ENCODE measurements at regions not wholly inside any gene's neighbourhood (a gene's known extent, or its start where the extent isn't known, plus 50 kb on each side); places are given as distances from the start of the nearest gene placed in this dataset.

GRCh38 chr14:25899197-25899596 lies 698.6 kb downstream of the NOVA1 start:
- no peak for TF ChIP-seq CTCF (IDR thresholded peaks at IDR 0.05)
- TF ChIP-seq POLR2AphosphoS5 (IDR thresholded peaks at IDR 0.05), result no peak
- ATAC-seq, result no peak
- no peak overlapping the region for H3K4me3 ChIP-seq
- H3K36me3 ChIP-seq, result no peaks in the 10 kb centered on the region
- peaks cover 0 to 2% (median 0%) of the 10 kb centered on the region in 3 donors for H3K4me1 ChIP-seq
- H3K27me3 ChIP-seq, result no peaks in the 10 kb centered on the region
- no peaks in the 10 kb centered on the region for H3K9me3 ChIP-seq
- WGBS, 2 donors (ENCODE audit: low coverage in 1 of 2), result 11 to 50% methylated on average over 1 of the region's 1 CpG
- H3K27ac ChIP-seq, result no peak overlapping the region

- ATAC-seq, result no peak
- 50% methylated on average over 1 of the region's 1 CpG; no CpG with 5 or more reads in 1 of the 2 donors for WGBS, 2 donors (ENCODE audit: low coverage in 1 of 2)
Observed at GRCh38 chr14:25896777-25897176, 701.1 kb downstream of the NOVA1 start.

GRCh38 chr14:25895740-25896139 lies 702.1 kb downstream of the NOVA1 start:
- H3K27me3 ChIP-seq, result no peaks in the 10 kb centered on the region
- TF ChIP-seq CTCF (IDR thresholded peaks at IDR 0.05), result no peak
- no peak for TF ChIP-seq POLR2AphosphoS5 (IDR thresholded peaks at IDR 0.05)
- TF ChIP-seq POLR2A (IDR thresholded peaks at IDR 0.05), result no peak
- no peak for TF ChIP-seq EP300 (IDR thresholded peaks at IDR 0.05)
- no peak overlapping the region for H3K4me3 ChIP-seq
- ATAC-seq, result no peak
- H3K9me3 ChIP-seq, result no peaks in the 10 kb centered on the region
- no peak overlapping the region for H3K27ac ChIP-seq
- no peaks in the 10 kb centered on the region for H3K36me3 ChIP-seq
- 89 to 94% methylated on average over 2 to 3 of the region's 3 CpGs for whole genome bisulfite sequencing, 2 donors (ENCODE audit: low coverage in 1 of 2)
- H3K4me1 ChIP-seq, result no peaks in the 10 kb centered on the region

More at GRCh38 chr14:25896777-25897176, 701.1 kb downstream of the NOVA1 start:
- no peak for TF ChIP-seq POLR2AphosphoS5 (IDR thresholded peaks at IDR 0.05)
- no peak for TF ChIP-seq EP300 (IDR thresholded peaks at IDR 0.05)
- TF ChIP-seq CTCF (IDR thresholded peaks at IDR 0.05), result no peak
- no peak for TF ChIP-seq POLR2A (IDR thresholded peaks at IDR 0.05)
- no peaks in the 10 kb centered on the region for H3K9me3 ChIP-seq
- no peaks in the 10 kb centered on the region for H3K27me3 ChIP-seq
- H3K4me1 ChIP-seq, result no peaks in the 10 kb centered on the region
- no peak overlapping the region for H3K4me3 ChIP-seq
- no peak overlapping the region for H3K27ac ChIP-seq
- H3K36me3 ChIP-seq, result no peaks in the 10 kb centered on the region

GRCh38 chr14:25887251-25887878 lies 710.5 kb downstream of the NOVA1 start:
- 33 to 53% methylated on average over 3 of the region's 3 CpGs for WGBS, 2 donors (ENCODE audit: low coverage in 1 of 2)
- Histone ChIP-seq H3K27ac (no peak overlapping the region), H3K27me3 (no peaks in the 10 kb centered on the region), H3K4me1 (no peaks in the 10 kb centered on the region), H3K36me3 (no peaks in the 10 kb centered on the region), H3K9me3 (no peaks in the 10 kb centered on the region), H3K4me3 (no peak overlapping the region)
- TF ChIP-seq POLR2AphosphoS5 (IDR thresholded peaks at IDR 0.05) (no peak), CTCF (IDR thresholded peaks at IDR 0.05) (no peak), EP300 (IDR thresholded peaks at IDR 0.05) (no peak), POLR2A (IDR thresholded peaks at IDR 0.05) (no peak)
- ATAC-seq, result no peak

GRCh38 chr14:25884657-25885056 lies 713.2 kb downstream of the NOVA1 start:
- TF ChIP-seq CTCF (IDR thresholded peaks at IDR 0.05) (no peak), POLR2AphosphoS5 (IDR thresholded peaks at IDR 0.05) (no peak), POLR2A (IDR thresholded peaks at IDR 0.05) (no peak), EP300 (IDR thresholded peaks at IDR 0.05) (no peak)
- no peaks in the 10 kb centered on the region for H3K9me3 ChIP-seq
- H3K4me3 ChIP-seq, result no peak overlapping the region
- H3K36me3 ChIP-seq, result no peaks in the 10 kb centered on the region
- 73 to 79% methylated on average over 1 of the region's 1 CpG for WGBS, 2 donors (ENCODE audit: low coverage in 1 of 2)
- H3K4me1 ChIP-seq, result no peaks in the 10 kb centered on the region
- no peaks in the 10 kb centered on the region for H3K27me3 ChIP-seq
- ATAC-seq, result no peak
- H3K27ac ChIP-seq, result no peak overlapping the region

Measured in gastroesophageal sphincter (tissue), 4 donors.